ENCODE measurements at regions not wholly inside any gene's neighbourhood (a gene's known extent, or its start where the extent isn't known, plus 50 kb on each side); places are given as distances from the start of the nearest gene placed in this dataset.

GRCh38 chr9:84575705-84576104 lies 93.8 kb upstream of the NTRK2 start:
- H3K4me3 ChIP-seq (replicated peaks; ENCODE audit: low read depth, low read length), result no peak overlapping the region
- DNase-seq (ENCODE audit: extremely low read depth, low read depth), result no peak
- TF ChIP-seq CTCF (IDR thresholded peaks at IDR 0.05; ENCODE audit: low read depth, low read length, missing control alignments), result no peak

GRCh38 chr9:84583866-84584265 lies 85.7 kb upstream of the NTRK2 start:
- no peak for DNase-seq (ENCODE audit: extremely low read depth, low read depth)
- no peak for TF ChIP-seq CTCF (IDR thresholded peaks at IDR 0.05; ENCODE audit: low read depth, low read length, missing control alignments)

GRCh38 chr9:84586662-84587061 lies 82.9 kb upstream of the NTRK2 start:
- TF ChIP-seq CTCF (IDR thresholded peaks at IDR 0.05; ENCODE audit: low read depth, low read length, missing control alignments), result no peak
- no peak overlapping the region for H3K4me3 ChIP-seq (replicated peaks; ENCODE audit: low read depth, low read length)
- no peak for DNase-seq (ENCODE audit: extremely low read depth, low read depth)

More at GRCh38 chr9:84583866-84584265, 85.7 kb upstream of the NTRK2 start:
- H3K4me3 ChIP-seq (replicated peaks; ENCODE audit: low read depth, low read length), result no peak overlapping the region

- DNase-seq (ENCODE audit: extremely low read depth, low read depth), result no peak
- no peak overlapping the region for H3K4me3 ChIP-seq (replicated peaks; ENCODE audit: low read depth, low read length)
- TF ChIP-seq CTCF (IDR thresholded peaks at IDR 0.05; ENCODE audit: low read depth, low read length, missing control alignments), result no peak
Observed at GRCh38 chr9:84587153-84587552, 82.4 kb upstream of the NTRK2 start.

- DNase-seq (ENCODE audit: extremely low read depth, low read depth), result no peak
- no peak for TF ChIP-seq CTCF (IDR thresholded peaks at IDR 0.05; ENCODE audit: low read depth, low read length, missing control alignments)
Observed at GRCh38 chr9:84589542-84589941, 80.0 kb upstream of the NTRK2 start.

GRCh38 chr9:84590706-84591105 lies 78.8 kb upstream of the NTRK2 start:
- H3K4me3 ChIP-seq (replicated peaks; ENCODE audit: low read depth, low read length), result no peak overlapping the region
- TF ChIP-seq CTCF (IDR thresholded peaks at IDR 0.05; ENCODE audit: low read depth, low read length, missing control alignments), result no peak
- no peak for DNase-seq (ENCODE audit: extremely low read depth, low read depth)

More at GRCh38 chr9:84589542-84589941, 80.0 kb upstream of the NTRK2 start:
- H3K4me3 ChIP-seq (replicated peaks; ENCODE audit: low read depth, low read length), result no peak overlapping the region

- H3K4me3 ChIP-seq (replicated peaks; ENCODE audit: low read depth, low read length), result no peak overlapping the region
- no peak for DNase-seq (ENCODE audit: extremely low read depth, low read depth)
- TF ChIP-seq CTCF (IDR thresholded peaks at IDR 0.05; ENCODE audit: low read depth, low read length, missing control alignments), result no peak
Observed at GRCh38 chr9:84592918-84593317, 76.6 kb upstream of the NTRK2 start.
